ENCODE measurements at regions not wholly inside any gene's neighbourhood (a gene's known extent, or its start where the extent isn't known, plus 50 kb on each side); places are given as distances from the start of the nearest gene placed in this dataset.
A peak's percentile ranks its signal among the peaks of the same experiment; 100 is the strongest.

- Histone ChIP-seq H3K9me1 (ENCODE audit: control insufficient read depth, extremely low read depth, insufficient read depth, low read length) (no peaks in the 10 kb centered on the region), H3K79me2 (ENCODE audit: control insufficient read depth, insufficient read depth, low read length) (no peaks in the 10 kb centered on the region), H3K27me3 (ENCODE audit: control insufficient read depth, extremely low read depth, insufficient read depth, low read length) (peaks cover 11% of the 10 kb centered on the region), H3K4me2 (ENCODE audit: control insufficient read depth, extremely low read depth, insufficient read depth, low read depth, low read length) (no peak overlapping the region), H3K9me3 (ENCODE audit: control insufficient read depth, low read depth, low read length) (no peaks in the 10 kb centered on the region), H3K4me1 (ENCODE audit: control insufficient read depth, extremely low read depth, insufficient read depth, low read length) (peaks cover 6% of the 10 kb centered on the region), H3K27ac (ENCODE audit: control insufficient read depth, insufficient read depth, low read length) (no peak overlapping the region), H3K36me3 (ENCODE audit: control insufficient read depth in 2 of 2, extremely low read depth in 1 of 2, insufficient read depth in 2 of 2, low read length in 2 of 2) (no peaks in the 10 kb centered on the region), H3K9ac (ENCODE audit: control insufficient read depth, extremely low read depth, insufficient read depth, low read length) (no peak overlapping the region), H3K4me3 (ENCODE audit: control insufficient read depth in 2 of 3, extremely low read depth in 1 of 3, insufficient read depth in 2 of 3, low read depth in 1 of 3, low read length in 3 of 3) (no peak overlapping the region), H2AFZ (ENCODE audit: control insufficient read depth, low read length) (no peak overlapping the region), H4K20me1 (ENCODE audit: control insufficient read depth, extremely low read depth, insufficient read depth, low read length) (no peaks in the 10 kb centered on the region)
- dilution Hi-C loops (cut with MboI; ENCODE audit: extremely low pct_ligation_motif_present, low sequenced_read_pairs) = no loop called here
- DNase-seq (ENCODE audit: low read depth, low spot score) = no peak
- FAIRE-seq = no peak
- TF ChIP-seq EZH2 (IDR thresholded peaks at IDR 0.05; ENCODE audit: low read length) (no peak), CTCF (optimal IDR thresholded peaks at IDR 0.05 in 1 of 3, IDR thresholded peaks at IDR 0.05 in 1 of 3, conservative IDR thresholded peaks at IDR 0.05 in 1 of 3; ENCODE audit: extremely low read depth in 1 of 3, insufficient read depth in 2 of 3, low read length in 3 of 3) (no peak)
These were observed 333.0 kb upstream of the KAZN start for GRCh38 chr1:14265495-14265894.

GRCh38 chr1:14267991-14268390 lies 330.5 kb upstream of the KAZN start:
- Histone ChIP-seq H3K4me1 (ENCODE audit: control insufficient read depth, extremely low read depth, insufficient read depth, low read length) (peaks cover 6% of the 10 kb centered on the region), H3K79me2 (ENCODE audit: control insufficient read depth, insufficient read depth, low read length) (no peaks in the 10 kb centered on the region), H3K9me1 (ENCODE audit: control insufficient read depth, extremely low read depth, insufficient read depth, low read length) (no peaks in the 10 kb centered on the region), H3K27me3 (ENCODE audit: control insufficient read depth, extremely low read depth, insufficient read depth, low read length) (no peaks in the 10 kb centered on the region), H3K4me3 (ENCODE audit: control insufficient read depth in 2 of 3, extremely low read depth in 1 of 3, insufficient read depth in 2 of 3, low read depth in 1 of 3, low read length in 3 of 3) (no peak overlapping the region), H4K20me1 (ENCODE audit: control insufficient read depth, extremely low read depth, insufficient read depth, low read length) (no peaks in the 10 kb centered on the region), H2AFZ (ENCODE audit: control insufficient read depth, low read length) (no peak overlapping the region), H3K36me3 (ENCODE audit: control insufficient read depth in 2 of 2, extremely low read depth in 1 of 2, insufficient read depth in 2 of 2, low read length in 2 of 2) (no peaks in the 10 kb centered on the region), H3K4me2 (ENCODE audit: control insufficient read depth, extremely low read depth, insufficient read depth, low read depth, low read length) (no peak overlapping the region), H3K9me3 (ENCODE audit: control insufficient read depth, low read depth, low read length) (no peaks in the 10 kb centered on the region), H3K9ac (ENCODE audit: control insufficient read depth, extremely low read depth, insufficient read depth, low read length) (no peak overlapping the region), H3K27ac (ENCODE audit: control insufficient read depth, insufficient read depth, low read length) (no peak overlapping the region)
- peak; percentile 20 for FAIRE-seq
- DNase-seq (ENCODE audit: low read depth, low spot score) = peak; percentile 25
- dilution Hi-C loops (cut with MboI; ENCODE audit: extremely low pct_ligation_motif_present, low sequenced_read_pairs) = no loop called here
- TF ChIP-seq CTCF (optimal IDR thresholded peaks at IDR 0.05 in 1 of 3, IDR thresholded peaks at IDR 0.05 in 1 of 3, conservative IDR thresholded peaks at IDR 0.05 in 1 of 3; ENCODE audit: extremely low read depth in 1 of 3, insufficient read depth in 2 of 3, low read length in 3 of 3) = no peak
